ENCODE measurements at regions not wholly inside any gene's neighbourhood (a gene's known extent, or its start where the extent isn't known, plus 50 kb on each side); places are given as distances from the start of the nearest gene placed in this dataset.
"Not testable (repeated sequence)": the region's sequence is repeated elsewhere in the genome, so short reads cannot be mapped to it uniquely, and the experiment has no call there.

DNA sequence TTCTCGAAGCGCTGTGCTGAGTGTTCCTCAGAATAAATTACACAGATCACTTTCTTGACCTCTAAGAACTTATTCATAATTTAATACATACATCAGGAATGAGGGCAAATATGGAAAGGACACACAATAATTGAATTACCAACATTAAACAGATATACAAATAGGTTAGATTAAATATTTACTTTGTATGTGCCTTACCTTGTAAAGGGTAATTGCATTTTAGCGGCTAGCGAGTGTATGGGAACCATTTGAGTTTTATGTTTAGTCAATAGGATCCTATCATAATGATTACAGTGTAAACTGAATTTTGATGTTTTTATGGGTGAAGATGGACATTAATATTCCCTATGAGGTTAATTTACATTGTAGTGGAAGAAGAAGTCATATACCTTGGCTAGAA is 1187.1 kb upstream of the WWC1 start:
- DNase-seq (ENCODE audit: low read depth), result no peak

DNA sequence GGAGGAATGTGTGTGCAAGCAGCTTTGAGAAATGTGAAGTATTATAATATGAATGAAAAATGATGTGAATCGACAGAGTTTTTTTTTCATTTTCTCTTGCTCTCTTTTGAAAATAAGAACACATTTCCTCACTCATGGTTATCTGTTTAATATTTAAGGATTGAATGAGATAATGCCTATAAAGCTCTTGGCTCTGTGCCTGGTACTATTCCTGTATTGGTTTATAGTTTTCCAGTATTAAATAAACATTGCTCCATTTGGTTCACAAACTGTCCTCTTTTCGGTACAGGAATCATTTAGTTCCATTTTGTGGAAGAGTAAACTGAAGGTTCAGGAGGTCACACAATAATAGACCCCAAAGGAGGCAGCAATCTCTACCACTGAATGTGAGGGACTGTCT is 1185.5 kb upstream of the WWC1 start:
- no peak for DNase-seq (ENCODE audit: low read depth)

DNA sequence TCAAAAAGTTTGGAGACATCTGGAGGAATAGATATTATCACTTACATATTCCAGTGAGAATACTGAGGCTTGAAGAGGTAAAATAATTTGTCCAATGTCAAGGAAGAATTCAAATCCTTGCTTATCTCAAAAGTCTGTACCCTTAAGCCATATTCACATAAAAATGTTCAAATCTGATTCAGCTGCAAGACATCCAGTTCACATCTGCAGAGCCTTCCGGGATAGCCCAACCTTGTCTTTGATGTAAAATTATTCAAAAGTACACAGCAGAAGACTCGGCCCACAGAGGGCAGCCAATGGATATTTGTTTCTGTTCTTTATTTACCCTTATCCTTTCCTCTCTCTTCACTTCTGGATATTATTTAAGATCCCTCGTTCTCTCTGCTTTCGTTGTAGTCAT is 1183.8 kb upstream of the WWC1 start:
- no peak for DNase-seq (ENCODE audit: low read depth)

DNA sequence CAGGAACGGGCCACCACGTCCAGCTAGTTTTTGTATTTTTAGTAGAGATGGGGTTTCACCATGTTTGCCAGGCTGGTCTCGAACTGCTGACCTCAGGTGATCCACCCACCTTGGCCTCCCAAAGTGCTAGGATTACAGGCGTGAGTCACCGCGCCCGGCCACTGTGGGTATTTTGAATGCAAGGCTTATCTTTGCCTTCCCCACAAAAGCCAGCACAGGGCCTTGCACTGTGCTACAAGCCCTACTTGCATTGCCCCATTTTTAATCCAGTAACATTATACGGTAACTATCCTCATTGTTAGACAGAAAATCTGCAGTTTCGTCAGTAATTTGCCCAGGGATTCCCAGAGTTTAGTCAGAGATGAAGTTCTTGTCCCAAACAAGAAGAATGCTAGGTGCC is 1183.2 kb upstream of the WWC1 start:
- not testable (repeated sequence) for DNase-seq (ENCODE audit: low read depth)

DNA sequence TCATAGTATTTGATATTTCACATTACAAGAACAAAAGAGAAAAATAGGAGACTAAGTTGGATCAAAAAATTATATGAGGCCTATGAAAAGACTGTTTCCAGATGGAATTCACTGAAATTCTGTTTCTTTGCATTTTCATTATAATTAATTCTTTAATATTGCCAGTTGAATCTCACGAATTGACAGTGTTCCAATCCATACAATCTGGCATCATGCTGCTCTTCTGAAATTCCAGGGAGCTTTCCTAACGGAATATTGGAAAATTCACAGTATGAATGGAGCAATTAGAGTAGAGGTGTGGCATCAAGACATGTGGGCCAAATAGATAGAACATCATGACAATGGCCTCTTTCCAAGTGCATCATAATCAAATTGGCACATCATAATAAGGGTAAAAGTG is 1178.9 kb upstream of the WWC1 start:
- no peak for DNase-seq (ENCODE audit: low read depth)

DNA sequence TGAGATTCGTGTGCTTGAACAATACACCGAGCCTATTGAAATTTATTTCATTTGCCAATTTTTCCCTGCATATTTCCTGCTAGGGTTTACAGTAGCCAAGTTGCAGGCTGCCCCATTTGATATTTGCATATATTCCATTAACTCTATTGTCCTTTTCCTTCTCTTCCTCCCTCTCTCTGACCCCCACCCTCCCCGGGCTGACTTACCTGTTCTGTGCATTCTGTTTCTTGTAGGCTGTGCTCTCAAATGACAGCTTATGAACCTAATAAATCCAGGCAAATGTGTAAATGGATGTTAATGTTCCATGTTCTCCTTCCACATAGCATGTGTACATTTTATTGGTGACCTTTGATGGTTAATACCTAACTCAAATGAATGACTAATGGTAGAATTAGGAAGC is 1169.2 kb upstream of the WWC1 start:
- no peak for DNase-seq (ENCODE audit: low read depth)

DNA sequence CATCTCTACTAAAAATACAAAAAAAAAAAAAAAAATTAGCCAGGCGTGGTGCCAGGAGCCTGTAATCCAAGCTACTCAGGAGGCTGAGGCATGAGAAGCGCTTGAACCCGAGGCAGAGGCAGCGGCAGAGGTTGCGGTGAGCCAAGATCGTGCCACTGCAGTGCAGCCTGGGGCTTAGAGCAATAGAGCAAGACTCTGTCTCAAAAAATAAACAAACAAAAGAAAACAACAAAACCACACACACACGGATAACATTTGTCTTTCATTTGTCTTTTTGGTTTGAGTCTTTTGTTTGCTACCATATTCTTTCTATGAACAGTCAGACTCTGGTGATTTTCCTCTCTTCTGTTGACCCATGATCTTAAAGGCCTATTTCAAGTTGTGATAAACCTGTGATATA is 1168.3 kb upstream of the WWC1 start:
- DNase-seq (ENCODE audit: low read depth), result no peak

DNA sequence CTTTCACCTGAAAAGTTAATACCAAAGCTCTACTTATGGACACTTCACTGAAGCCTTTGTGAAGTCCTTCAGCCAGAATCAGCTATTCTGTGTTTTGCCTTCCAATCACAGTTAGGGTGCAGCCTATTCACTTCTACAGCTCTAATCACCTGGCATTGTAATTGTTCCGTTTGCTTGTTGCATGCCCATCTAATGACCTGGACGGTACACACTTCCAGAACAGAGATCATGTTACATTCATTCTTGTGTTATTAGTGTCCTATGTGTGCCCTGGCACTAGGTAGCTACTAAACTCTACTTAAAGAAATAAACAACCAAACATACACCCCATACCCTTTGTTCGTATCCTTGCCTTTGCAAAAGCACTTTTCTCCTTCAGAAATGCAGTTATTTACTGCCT is 1162.9 kb upstream of the WWC1 start:
- DNase-seq (ENCODE audit: low read depth), result no peak

DNA sequence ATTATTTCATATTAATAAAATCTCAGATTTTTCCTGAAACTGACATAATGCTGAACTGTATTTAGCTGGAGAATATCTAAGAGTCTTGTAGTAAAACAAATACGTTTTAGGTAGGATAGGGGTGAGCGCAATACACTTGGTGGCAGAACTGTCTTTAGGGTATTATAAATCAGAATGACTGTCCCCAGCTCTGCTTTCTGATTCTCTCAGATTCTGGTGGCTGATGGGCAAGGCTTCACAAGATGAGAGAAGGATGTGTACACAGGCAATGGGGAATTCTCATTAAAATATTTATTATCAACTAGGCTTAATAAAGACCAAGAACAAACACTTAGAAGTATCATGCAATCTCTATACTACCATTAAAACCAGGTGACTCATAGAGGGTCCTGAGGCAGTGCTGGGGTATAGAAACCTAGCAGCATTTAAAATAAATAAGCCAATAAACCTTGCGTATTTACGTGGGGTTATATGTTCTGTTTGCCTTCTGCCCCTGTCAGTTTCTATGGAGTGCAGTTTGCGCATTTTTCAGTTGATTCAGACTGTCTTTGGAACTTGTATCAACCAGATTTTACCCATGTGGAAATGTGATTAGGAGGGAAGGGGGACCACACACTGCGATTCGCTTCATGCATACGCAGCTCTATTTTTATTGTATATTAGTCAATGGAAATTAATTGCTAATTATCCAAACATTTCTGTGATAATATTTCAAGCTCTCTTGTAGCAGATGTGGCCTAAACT is 1150.7 kb upstream of the WWC1 start:
- DNase-seq (ENCODE audit: low read depth), result no peak

DNA sequence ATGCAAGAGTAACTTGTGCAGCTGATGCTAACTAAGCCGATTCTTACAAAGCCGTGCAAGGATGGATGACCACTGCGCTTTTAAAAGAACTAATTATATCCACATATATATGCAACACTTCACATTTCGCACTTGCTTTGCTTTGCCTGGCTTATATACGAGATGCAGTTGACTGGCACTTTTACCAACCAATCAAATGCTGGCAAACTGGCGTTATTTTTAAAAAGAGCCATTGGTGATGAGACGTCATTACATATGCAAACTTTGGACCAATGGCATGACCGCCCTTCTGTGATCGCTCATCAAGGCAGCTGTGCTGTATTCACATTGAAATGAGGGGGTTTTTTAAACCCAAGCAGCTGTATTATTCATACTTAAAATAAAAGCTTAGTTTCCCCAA is 1147.7 kb upstream of the WWC1 start:
- no peak for DNase-seq (ENCODE audit: low read depth)

DNA sequence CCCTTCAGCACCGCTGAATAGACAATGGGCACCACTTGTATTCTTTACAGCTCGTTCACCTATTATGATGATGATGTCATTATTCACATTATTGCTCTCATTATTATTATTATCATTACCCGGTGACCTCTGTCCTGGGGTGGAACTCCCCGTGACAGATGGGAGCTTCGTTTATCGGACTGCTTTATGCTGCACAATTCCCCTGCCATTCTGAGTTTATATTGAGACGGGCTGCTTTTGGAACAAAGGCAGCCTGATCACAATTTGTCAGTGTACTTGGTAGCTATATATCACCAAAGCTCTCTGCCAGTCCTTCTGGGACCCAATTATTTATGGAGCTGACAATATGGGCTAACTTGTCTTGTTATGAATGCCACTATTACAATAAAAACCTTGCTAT is 1145.6 kb upstream of the WWC1 start:
- DNase-seq (ENCODE audit: low read depth), result no peak

DNA sequence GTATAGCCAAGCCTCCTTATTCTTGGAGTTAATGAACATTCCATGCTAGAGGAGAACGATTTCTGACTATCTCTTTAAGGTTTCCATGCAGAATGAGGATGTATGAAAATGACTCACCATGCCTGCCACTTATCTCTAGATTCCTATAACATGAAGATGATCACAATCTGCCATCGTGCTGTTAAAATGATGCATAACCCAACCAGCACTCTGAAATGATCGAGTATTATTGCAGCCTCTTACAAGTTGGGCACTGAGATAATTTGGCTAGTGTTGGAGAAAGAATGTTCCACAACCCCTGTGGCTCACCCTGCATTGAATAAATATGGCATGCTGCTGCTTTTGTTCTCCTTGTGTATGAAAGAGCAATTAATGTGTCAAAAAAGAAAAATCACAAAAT is 1143.6 kb upstream of the WWC1 start:
- no peak for DNase-seq (ENCODE audit: low read depth)

DNA sequence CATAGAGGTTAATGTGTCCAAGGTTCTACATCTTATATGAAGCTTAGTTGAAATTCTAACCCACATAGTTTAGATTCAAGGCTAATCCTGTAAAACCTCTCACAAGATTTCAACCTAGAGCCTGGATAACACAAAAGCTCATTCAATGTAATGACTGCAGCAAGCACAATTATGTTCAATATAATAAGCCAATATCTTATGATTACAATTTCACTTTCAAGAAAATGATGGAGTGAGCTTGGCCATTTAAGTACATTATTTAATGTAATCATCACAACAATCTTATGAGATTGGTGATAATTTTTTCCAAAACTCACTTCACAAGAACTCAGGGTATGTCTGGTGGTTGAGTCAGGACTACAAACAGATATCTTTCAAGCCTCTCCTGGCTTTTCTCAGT is 1140.8 kb upstream of the WWC1 start:
- no peak for DNase-seq (ENCODE audit: low read depth)

DNA sequence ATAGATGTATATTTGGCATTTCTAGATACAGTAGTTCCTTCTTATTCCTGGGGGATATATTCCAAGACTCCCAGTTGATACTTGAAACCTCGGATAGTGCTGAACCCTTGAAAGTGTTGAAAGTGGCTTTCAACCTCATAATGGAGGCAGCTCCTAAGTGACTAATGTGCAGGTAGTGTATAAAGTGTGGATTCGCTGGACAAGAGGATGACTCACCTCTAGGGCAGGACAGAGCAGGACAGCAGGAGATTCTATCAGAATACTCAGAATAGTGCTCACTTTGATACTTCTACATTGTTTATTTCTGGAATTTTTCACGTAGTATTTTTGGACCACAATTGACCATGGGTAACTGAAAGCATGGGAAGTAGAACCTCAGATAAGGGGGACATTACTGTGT is 1138.9 kb upstream of the WWC1 start:
- no peak for DNase-seq (ENCODE audit: low read depth)

DNA sequence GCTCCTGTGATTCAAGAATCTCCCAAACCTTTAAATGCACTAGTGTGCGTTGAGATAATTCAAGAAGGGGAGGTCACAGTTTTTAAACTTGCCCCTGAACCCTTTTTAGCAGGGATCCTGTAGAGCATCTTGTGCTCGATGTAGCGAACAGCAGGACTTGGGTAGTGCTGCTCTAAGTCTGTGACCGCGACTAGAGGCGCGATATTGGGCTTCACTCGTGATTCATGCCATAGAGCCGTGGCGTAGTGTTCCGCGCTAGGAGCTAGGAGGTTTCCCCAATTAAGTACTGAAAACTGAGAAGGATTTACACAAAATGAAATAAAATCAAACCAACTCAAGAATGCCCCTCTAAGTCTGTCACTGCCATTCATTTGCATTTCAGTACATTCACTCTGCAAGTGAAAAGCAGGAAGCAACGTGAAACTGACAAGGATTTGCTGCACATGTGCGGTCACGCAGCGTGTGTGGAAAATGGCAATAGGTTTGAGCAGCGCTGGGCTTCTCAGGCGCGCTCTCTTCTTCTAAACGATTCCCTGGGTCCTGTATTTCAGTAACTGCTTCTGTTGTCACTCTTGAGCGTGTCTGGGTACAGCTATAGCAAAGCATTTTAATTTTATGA is 1135.9 kb upstream of the WWC1 start:
- DNase-seq (ENCODE audit: low read depth), result no peak

DNA sequence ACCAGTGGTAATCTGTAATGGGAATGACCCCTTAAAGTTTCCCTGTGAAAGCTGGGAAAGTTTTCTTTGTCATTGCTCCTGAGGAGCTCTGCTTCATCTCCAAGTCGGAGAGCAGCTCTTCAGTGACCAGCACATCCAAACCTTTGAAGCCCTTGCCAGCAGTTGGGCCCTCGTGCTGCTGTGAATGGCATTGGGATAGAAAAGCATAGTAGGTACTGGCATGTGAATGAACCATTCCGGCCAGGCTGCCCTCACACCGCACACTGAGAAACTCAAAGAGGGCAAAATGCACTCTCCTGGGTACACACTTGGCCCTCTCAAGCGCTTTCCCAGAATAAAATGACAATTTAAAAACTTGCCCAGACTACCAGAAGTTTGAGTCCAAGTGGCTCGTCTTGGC is 1135.0 kb upstream of the WWC1 start:
- DNase-seq (ENCODE audit: low read depth), result no peak

DNA sequence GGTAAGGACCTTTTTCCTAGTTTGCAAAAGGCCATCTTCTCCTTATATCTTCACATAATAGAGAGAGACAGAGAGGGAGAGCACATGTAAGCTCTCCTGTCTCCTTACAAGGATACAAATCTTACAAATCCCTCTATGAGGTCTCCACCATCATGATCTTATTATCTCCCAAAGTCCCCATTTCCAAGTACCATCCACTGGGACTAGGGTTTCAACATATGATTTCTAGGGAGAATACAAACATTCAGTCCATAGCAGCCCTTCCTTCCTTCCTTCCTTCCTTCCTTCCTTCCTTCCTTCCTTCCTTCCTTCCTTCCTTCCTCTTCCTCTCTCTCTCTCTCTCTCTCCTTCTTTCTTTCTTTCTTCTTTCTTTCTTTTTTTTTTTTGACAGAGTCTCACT is 1132.9 kb upstream of the WWC1 start:
- DNase-seq (ENCODE audit: low read depth), result no peak

DNA sequence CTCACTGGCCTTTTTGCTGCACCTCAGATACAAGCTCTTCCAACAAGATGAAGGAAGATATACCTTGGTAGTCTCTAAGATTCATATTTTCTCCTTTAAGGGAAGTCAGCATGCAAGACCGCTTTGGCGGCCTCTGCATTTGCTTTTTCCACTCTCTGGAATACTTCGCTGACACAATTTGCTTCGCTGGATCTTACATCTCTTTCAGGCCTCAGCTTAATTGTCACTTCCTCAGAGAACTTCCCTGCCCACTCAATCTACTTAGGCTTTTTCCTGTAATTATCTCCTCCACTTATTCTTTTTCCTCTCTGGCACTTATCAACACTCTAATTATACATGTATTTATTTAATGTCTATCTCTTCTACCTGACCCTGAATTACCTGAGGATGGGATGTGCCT is 1131.1 kb upstream of the WWC1 start:
- DNase-seq (ENCODE audit: low read depth), result no peak

DNA sequence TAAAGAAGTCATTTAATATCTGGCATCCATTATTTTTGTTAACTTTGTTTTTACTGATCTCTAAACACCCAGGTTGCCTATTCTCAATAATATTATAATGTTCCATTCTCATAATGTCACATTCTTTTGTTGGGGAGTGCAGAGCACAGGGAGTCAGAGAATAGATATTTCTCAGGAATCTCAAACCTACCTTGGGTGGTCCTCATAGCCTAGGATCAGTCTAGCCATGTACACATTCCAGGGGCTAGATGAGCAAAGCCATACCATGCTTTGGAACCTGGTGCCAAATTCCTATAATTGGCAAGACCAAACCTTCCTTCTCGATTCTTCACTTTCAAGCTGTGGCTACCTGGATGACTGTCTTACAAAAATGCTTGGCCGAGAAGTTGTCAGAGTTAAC is 1124.7 kb upstream of the WWC1 start:
- no peak for DNase-seq (ENCODE audit: low read depth)

DNA sequence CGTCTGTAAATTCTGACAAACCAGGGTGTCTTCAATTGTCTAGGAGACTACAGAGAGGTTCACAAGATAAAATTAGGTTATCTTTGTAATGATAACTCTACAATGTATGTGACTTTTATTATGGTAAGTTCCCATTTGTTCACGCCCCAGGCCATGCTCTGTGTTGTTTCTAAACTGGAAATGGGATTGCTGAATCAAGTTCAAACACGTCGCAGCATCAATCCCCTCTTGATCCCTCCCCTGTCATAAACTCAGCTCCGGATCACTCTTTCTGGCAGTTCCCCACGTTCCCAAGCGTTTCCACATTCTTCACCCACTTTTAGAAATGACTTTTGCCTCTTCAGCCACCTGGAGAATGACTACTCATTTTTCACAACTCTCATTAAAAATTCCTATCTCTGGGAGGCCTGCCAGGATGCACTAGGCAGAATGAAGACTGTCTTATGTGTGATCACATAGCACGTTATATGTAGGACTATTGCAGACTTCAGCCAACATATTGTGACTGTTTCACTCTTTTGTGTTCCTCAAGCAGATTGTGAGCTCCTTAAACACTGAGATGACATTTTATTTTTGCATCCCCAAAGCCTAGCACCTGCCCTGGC is 1124.2 kb upstream of the WWC1 start:
- no peak for DNase-seq (ENCODE audit: low read depth)

DNA sequence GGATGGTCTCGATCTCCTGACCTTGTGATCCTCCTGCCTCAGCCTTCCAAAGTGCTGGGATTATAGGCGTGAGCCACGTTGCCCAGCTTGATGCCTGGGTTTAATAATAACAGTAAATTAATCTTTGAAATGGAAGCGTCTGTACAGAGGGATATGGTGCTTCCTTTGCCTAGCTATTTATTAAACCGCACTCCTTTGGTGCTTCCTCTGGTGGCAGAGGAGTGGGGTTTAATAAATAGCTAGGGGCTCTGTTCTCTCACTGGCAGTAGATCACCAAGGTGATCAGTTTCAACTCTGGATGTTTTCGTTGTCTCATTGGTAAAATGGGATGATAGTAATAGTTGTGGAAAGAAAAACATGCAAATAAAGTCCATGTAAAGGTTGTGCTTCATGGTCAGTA is 1122.5 kb upstream of the WWC1 start:
- no peak for DNase-seq (ENCODE audit: low read depth)

DNA sequence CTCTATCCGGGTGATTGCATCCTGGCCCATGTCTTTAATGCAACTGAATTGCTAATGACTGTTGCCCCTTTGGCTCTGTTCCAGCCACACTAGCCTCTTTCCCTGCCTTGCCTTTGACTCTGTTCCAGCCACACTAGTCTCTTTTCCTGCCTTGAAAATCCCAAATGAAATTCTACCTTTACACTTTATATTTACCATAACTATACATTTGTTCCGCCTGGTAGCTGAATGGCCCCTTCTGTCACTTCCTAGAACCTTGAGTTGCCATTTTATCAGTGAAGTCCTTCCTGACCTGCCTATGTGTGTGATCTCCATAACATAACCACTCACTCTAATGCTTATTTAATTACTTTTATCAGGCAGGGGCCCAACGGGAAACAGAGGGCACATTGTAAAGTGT is 1120.4 kb upstream of the WWC1 start:
- no peak for DNase-seq (ENCODE audit: low read depth)

DNA sequence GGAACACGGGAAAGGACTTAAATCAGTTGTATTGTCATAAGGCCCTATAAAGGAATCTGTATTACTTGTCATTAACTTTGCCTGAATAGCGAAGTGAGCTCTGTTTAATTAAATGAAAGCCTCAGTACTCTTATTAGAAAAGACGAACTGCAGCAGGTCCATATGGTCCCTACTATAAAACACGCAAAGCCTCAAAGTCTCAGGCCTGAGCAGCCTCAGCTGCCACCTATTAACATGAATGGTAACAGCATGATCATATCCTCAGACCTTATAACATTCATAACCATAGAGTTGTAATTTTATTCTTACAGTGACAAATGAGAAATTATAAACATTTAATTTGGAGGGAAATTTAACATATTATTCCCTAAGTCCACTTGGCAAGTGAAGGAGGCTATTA is 1113.7 kb upstream of the WWC1 start:
- DNase-seq (ENCODE audit: low read depth), result no peak

DNA sequence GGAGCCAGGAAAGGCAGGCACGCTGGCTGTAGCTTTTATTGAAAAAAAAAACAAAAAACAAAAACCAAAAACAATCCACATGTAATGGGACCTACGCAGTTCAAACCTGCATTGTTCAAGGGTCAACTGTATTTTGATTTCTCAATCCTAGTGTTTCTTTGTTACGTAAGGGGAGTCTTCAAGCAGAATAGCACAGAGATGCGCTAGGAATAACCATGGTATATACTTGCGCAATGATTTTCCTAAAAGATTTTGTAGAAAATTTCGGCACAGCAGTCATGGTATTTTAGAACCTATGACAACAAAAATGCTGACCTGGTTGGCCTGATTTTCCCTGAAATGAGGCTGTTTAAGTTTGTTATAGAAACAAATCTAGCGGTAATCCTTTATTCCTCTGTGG is 1110.5 kb upstream of the WWC1 start:
- DNase-seq (ENCODE audit: low read depth), result no peak

Measured in RPMI7951 (cell line).